ENCODE measurements at regions not wholly inside any gene's neighbourhood (a gene's known extent, or its start where the extent isn't known, plus 50 kb on each side); places are given as distances from the start of the nearest gene placed in this dataset.

DNA sequence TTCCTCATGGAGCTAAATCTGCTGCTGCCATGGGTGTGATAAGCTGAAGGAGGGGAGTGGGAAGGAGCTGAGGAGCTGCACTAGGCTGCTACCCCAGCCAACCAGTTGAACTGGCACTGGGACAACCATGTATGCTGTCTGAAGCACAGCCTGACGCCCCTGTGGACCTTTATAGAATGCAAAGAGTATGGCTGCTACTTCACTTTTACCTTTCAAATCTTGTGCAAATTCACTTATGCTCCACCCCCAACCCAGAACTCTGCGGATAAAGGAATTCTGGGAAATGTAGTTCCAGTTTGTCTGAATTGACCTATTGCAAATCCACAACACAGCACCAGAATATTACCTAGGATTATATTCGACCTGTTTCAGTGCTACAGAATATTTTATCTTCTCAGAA, 217.4 kb upstream of the SLC35B3 start:
- TF ChIP-seq, protein P1, sequence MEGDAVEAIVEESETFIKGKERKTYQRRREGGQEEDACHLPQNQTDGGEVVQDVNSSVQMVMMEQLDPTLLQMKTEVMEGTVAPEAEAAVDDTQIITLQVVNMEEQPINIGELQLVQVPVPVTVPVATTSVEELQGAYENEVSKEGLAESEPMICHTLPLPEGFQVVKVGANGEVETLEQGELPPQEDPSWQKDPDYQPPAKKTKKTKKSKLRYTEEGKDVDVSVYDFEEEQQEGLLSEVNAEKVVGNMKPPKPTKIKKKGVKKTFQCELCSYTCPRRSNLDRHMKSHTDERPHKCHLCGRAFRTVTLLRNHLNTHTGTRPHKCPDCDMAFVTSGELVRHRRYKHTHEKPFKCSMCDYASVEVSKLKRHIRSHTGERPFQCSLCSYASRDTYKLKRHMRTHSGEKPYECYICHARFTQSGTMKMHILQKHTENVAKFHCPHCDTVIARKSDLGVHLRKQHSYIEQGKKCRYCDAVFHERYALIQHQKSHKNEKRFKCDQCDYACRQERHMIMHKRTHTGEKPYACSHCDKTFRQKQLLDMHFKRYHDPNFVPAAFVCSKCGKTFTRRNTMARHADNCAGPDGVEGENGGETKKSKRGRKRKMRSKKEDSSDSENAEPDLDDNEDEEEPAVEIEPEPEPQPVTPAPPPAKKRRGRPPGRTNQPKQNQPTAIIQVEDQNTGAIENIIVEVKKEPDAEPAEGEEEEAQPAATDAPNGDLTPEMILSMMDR (IDR thresholded peaks at IDR 0.05; ENCODE audit: insufficient read depth, low read depth, low read length) = no peak
- TF ChIP-seq EZH2 (IDR thresholded peaks at IDR 0.05; ENCODE audit: insufficient read depth, low read length) = no peak
